CD4-positive, alpha-beta memory T cell (primary cell): ENCODE measurements at regions not wholly inside any gene's neighbourhood (a gene's known extent, or its start where the extent isn't known, plus 50 kb on each side); places are given as distances from the start of the nearest gene placed in this dataset.

Experiments
- CTCF ChIA-PET: fragments of 350-600 bp; sonication (Branson Sonifier 250); formaldehyde crosslinking; loops from one replicate; lab custom pipeline; 2021; ENCODE audit warnings: inconsistent platforms; ENCODE audit not compliant: partially characterized antibody; lab: Charles Lee
- POLR2A ChIA-PET: fragments of 350-600 bp; sonication (Branson Sonifier 250); formaldehyde crosslinking; loops from one replicate; lab custom pipeline; 2021; ENCODE audit not compliant: partially characterized antibody; lab: Charles Lee
- DNase-seq, 5 donors: peaks; one replicate each; pipeline versions ENCODE4 v3.0.0 to v3.0.0-alpha.2; 2020 to 2022; ENCODE audit warnings: mixed read lengths in 1 of 5
- H3K27ac ChIP-seq: one replicate; pipeline ENCODE4 v1.7.0; 2013; ENCODE audit warnings: low read depth, low read length
- H3K27me3 ChIP-seq: 2 replicates; pipeline ENCODE4 v1.7.0; 2013; ENCODE audit warnings: mild to moderate bottlenecking, low read length, moderate library complexity; ENCODE audit not compliant: insufficient read depth
- H3K36me3 ChIP-seq: 2 replicates; pipeline ENCODE4 v1.7.0; 2013; ENCODE audit warnings: mild to moderate bottlenecking, low read length, moderate library complexity; ENCODE audit not compliant: insufficient read depth
- H3K4me1 ChIP-seq: 2 replicates; pipeline ENCODE4 v1.7.0; 2013; ENCODE audit warnings: mild to moderate bottlenecking, low read length, moderate library complexity; ENCODE audit not compliant: insufficient read depth
- H3K4me3 ChIP-seq, 2 donors: one replicate each; pipeline ENCODE4 v1.7.0; 2013; ENCODE audit warnings: low read length in 2 of 2, mild to moderate bottlenecking in 1 of 2
- H3K9me3 ChIP-seq, 2 donors: one replicate each; pipeline ENCODE4 v1.7.0; 2013; ENCODE audit warnings: low read length in 2 of 2, control low read depth in 1 of 2; ENCODE audit not compliant: control insufficient read depth in 1 of 2
- H3K27ac Mint-ChIP-seq, 7 donors: one replicate each; pipeline ENCODE4 v1.8.0; 2020 to 2021; ENCODE audit warnings: mixed read lengths in 7 of 7, mild to moderate bottlenecking in 6 of 7, inconsistent platforms in 3 of 7, moderate library complexity in 3 of 7
- H3K27me3 Mint-ChIP-seq, 2 donors: one replicate each; pipeline ENCODE4 v1.8.0; 2020 to 2021; ENCODE audit warnings: mixed read lengths in 2 of 2
- H3K36me3 Mint-ChIP-seq, 2 donors: one replicate each; pipeline ENCODE4 v1.8.0; 2020 to 2021; ENCODE audit warnings: mixed read lengths in 2 of 2, inconsistent platforms in 1 of 2, mild to moderate bottlenecking in 1 of 2
- H3K4me1 Mint-ChIP-seq, 4 donors: one replicate each; pipeline ENCODE4 v1.8.0; 2020 to 2021; ENCODE audit warnings: mixed read lengths in 4 of 4, mild to moderate bottlenecking in 1 of 4
- H3K4me3 Mint-ChIP-seq, 8 donors: one replicate each; pipeline ENCODE4 v1.8.0; 2020 to 2021; ENCODE audit warnings: mixed read lengths in 8 of 8, mild to moderate bottlenecking in 7 of 8, moderate library complexity in 6 of 8, inconsistent platforms in 3 of 8
- H3K9me3 Mint-ChIP-seq, 8 donors: one replicate each; pipeline ENCODE4 v1.8.0; 2020 to 2021; ENCODE audit warnings: mixed read lengths in 8 of 8, mild to moderate bottlenecking in 5 of 8, inconsistent platforms in 3 of 8, moderate library complexity in 1 of 8
- intact Hi-C: fragments of 100-400 bp; cut with micrococcal nuclease; formaldehyde crosslinking; loops from one replicate; pipeline ENCODE4 v1.15.1; 2023

GRCh38 chr11:103680826-103681225 lies 355.6 kb upstream of the DDI1 start:
- intact Hi-C loops, result no loop called here
- CTCF ChIA-PET, result interaction anchor here (0.6 to 2.3 kb wide), 4 partner anchors 9 to 697 kb away, joined by 3 to 6 read pairs (median 4); no protein-coding TSS in a partner anchor
- no peak for DNase-seq

DNA sequence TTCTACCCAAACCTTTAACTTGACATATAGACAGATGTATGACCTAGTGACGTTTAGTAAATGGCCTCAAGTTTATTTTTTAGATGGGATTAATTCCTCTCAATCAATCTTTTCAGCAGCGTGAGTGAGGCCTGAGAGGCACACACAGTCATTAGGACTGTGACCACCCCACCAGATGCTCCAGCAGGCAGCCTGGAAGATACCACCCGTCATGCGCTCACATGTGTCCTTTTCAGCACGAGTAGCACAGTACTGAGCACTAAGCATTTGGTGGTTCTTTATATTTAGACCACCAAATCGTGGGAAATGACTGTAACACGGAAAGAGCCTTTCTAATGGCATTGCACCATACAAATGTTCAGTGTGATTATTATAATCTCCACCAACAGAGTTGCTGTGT lies 354.6 kb upstream of the DDI1 start:
- H3K27ac Mint-ChIP-seq, result no peak overlapping the region
- H3K4me1 Mint-ChIP-seq, result peaks cover 5 to 6% (median 5%) of the 10 kb centered on the region in 4 donors
- no peak overlapping the region for H3K4me3 Mint-ChIP-seq
- intact Hi-C loops, result loop anchor here (2.0 kb wide), 1 partner anchor 469 kb away; no protein-coding TSS in a partner anchor
- Histone ChIP-seq H3K9me3 (no peaks in the 10 kb centered on the region), H3K4me3 (no peak overlapping the region), H3K27ac (no peak overlapping the region), H3K27me3 (no peaks in the 10 kb centered on the region), H3K4me1 (peaks cover 3% of the 10 kb centered on the region), H3K36me3 (no peaks in the 10 kb centered on the region)
- no peaks in the 10 kb centered on the region for H3K36me3 Mint-ChIP-seq
- peaks cover 0 to 7% of the 10 kb centered on the region in 2 donors for H3K27me3 Mint-ChIP-seq
- H3K9me3 Mint-ChIP-seq, result peaks cover 0 to 1% (median 0%) of the 10 kb centered on the region in 8 donors
- no peak for DNase-seq
- ChIA-PET POLR2A (no interaction called here), CTCF (interaction anchor here (0.8 to 2.3 kb wide), 9 partner anchors 9 to 474 kb away, joined by 3 to 6 read pairs (median 4); no protein-coding TSS in a partner anchor)

More at GRCh38 chr11:103680826-103681225, 355.6 kb upstream of the DDI1 start:
- Histone ChIP-seq H3K9me3 (no peaks in the 10 kb centered on the region), H3K27me3 (no peaks in the 10 kb centered on the region), H3K27ac (no peak overlapping the region), H3K4me3 (no peak overlapping the region), H3K36me3 (no peaks in the 10 kb centered on the region), H3K4me1 (peaks cover 3% of the 10 kb centered on the region)
- H3K9me3 Mint-ChIP-seq, result peaks cover 0 to 1% (median 0%) of the 10 kb centered on the region in 8 donors
- no peaks in the 10 kb centered on the region for H3K36me3 Mint-ChIP-seq
- no peak overlapping the region for H3K4me3 Mint-ChIP-seq
- POLR2A ChIA-PET, result no interaction called here
- H3K4me1 Mint-ChIP-seq, result peaks cover 5 to 6% (median 5%) of the 10 kb centered on the region in 4 donors
- peaks cover 1 to 8% of the 10 kb centered on the region in 2 donors for H3K27me3 Mint-ChIP-seq
- H3K27ac Mint-ChIP-seq, result no peak overlapping the region

DNA sequence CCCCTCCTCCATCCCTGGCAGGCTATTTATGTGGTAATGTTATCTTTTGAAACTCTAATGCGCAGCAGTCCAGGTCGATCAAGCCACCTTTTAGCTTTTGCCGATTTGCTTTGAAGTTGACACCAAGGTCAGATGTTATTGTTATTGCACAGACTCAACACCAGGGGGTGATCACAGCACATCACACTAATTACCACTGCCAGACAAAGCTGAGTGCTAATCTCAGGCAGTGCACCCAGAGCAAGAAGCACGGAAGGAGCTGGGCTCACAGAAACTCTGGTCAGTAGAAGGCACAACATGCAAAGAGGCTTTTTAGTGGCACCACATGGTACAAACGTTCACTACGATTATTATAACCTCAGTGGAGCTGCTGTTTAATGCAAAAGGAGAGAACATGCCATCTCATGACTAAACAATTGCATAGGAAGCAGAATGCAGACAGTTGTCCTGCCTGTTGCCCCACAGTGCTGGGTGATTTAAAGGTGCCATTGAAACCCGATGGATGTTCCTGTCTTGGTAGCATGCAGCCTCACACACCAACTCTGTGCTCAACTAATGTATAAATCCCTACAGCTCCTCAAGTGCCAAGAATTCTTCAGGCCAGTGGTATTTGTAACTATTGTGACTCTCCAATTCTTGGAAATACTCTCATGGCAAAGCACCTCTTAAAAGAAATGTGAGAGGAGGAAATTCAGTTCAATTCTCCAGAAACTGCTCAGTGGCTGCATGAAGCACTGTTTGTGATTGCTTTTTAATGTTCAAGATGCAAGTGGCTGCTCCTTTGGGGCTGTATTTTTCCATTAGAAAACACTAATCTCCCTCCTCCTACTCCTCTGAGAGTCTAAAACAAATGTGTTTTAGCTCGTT lies 353.9 kb upstream of the DDI1 start:
- H3K4me3 Mint-ChIP-seq, result peak overlapping the region in 4 of 8 donors; percentile 10 to 45 (median 37)
- Histone ChIP-seq H3K27ac (no peak overlapping the region), H3K4me3 (no peak overlapping the region), H3K9me3 (no peaks in the 10 kb centered on the region), H3K27me3 (no peaks in the 10 kb centered on the region), H3K4me1 (peaks cover 3% of the 10 kb centered on the region), H3K36me3 (no peaks in the 10 kb centered on the region)
- intact Hi-C loops, result loop anchor here (2.0 kb wide), 1 partner anchor 468 kb away; no protein-coding TSS in a partner anchor
- DNase-seq, result peak in 4 of 5 donors; percentile 45 to 66 (median 61)
- peaks cover 0 to 1% (median 0%) of the 10 kb centered on the region in 8 donors for H3K9me3 Mint-ChIP-seq
- no peak overlapping the region for H3K27ac Mint-ChIP-seq
- no peaks in the 10 kb centered on the region for H3K36me3 Mint-ChIP-seq
- H3K27me3 Mint-ChIP-seq, result peaks cover 0 to 7% of the 10 kb centered on the region in 2 donors
- ChIA-PET CTCF (interaction anchor here (0.6 to 2.3 kb wide), 10 partner anchors 8 to 1185 kb away, joined by 3 to 6 read pairs (median 4); no protein-coding TSS in a partner anchor), POLR2A (no interaction called here)
- H3K4me1 Mint-ChIP-seq, result peaks cover 5 to 6% (median 5%) of the 10 kb centered on the region in 4 donors

DNA sequence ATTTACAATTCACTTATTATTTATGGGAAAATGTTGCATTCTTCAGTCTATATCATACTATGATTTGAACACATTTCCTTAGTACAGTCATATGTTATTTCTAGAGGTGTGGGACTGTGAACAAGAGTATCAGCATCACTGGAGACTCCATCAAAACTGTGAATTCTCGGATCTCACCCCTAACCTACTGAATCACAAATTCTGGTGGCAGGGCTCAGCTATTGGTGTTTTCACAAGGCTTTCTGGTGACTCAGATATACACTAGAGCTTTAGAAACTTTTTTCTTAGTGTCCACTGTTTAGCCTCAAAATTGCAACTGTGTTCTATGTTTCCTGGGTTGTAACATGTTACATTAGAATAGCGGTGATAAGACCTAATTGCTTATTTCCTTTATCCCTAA lies 352.9 kb upstream of the DDI1 start:
- H3K9me3 ChIP-seq, result no peaks in the 10 kb centered on the region
- H3K9me3 Mint-ChIP-seq, result peaks cover 0 to 3% (median 0%) of the 10 kb centered on the region in 8 donors
- no peak overlapping the region for H3K27ac ChIP-seq
- no peaks in the 10 kb centered on the region for H3K36me3 Mint-ChIP-seq
- H3K27me3 ChIP-seq, result no peaks in the 10 kb centered on the region
- peaks cover 3% of the 10 kb centered on the region for H3K4me1 ChIP-seq
- ChIA-PET CTCF (interaction anchor here (0.8 kb wide), 1 partner anchor 10 kb away, joined by 3 read pairs; no protein-coding TSS in a partner anchor), POLR2A (no interaction called here)
- no peak overlapping the region for H3K27ac Mint-ChIP-seq
- intact Hi-C loops, result loop anchor here (2.0 kb wide), 1 partner anchor 467 kb away; no protein-coding TSS in a partner anchor
- peaks cover 5 to 6% (median 5%) of the 10 kb centered on the region in 4 donors for H3K4me1 Mint-ChIP-seq
- DNase-seq, result no peak
- peaks cover 0 to 6% of the 10 kb centered on the region in 2 donors for H3K27me3 Mint-ChIP-seq
- H3K4me3 ChIP-seq, result no peak overlapping the region
- no peaks in the 10 kb centered on the region for H3K36me3 ChIP-seq
- H3K4me3 Mint-ChIP-seq, result no peak overlapping the region

DNA sequence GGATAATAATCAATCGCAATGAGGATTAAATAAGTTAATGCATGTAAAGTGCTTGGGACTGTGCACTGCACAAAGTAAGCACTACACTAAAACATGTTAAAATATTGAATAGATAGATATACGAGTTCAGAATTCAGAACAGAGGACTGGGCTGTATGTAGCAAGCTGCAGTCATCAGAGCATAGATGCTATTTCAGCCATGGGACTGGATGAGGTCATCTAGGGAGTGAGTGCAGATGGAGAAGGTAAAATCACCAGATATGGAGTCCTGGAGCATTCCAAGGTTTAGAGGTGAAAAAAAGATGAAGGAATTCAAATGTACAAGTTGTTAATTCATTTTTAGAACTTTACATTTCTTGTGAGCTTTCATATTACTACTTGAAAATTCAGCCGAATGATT lies 347.5 kb upstream of the DDI1 start:
- CTCF ChIA-PET, result no interaction called here
- Histone ChIP-seq H3K4me1 (no peaks in the 10 kb centered on the region), H3K9me3 (no peaks in the 10 kb centered on the region), H3K27me3 (no peaks in the 10 kb centered on the region), H3K4me3 (no peak overlapping the region), H3K27ac (no peak overlapping the region), H3K36me3 (no peaks in the 10 kb centered on the region)
- DNase-seq, result no peak
- Mint-ChIP-seq H3K27ac (no peak overlapping the region), H3K4me1 (no peaks in the 10 kb centered on the region), H3K4me3 (no peak overlapping the region), H3K27me3 (peaks cover 0 to 4% of the 10 kb centered on the region in 2 donors), H3K36me3 (no peaks in the 10 kb centered on the region), H3K9me3 (peaks cover 0 to 1% (median 0%) of the 10 kb centered on the region in 8 donors)
- POLR2A ChIA-PET, result no interaction called here
- intact Hi-C loops, result no loop called here

DNA sequence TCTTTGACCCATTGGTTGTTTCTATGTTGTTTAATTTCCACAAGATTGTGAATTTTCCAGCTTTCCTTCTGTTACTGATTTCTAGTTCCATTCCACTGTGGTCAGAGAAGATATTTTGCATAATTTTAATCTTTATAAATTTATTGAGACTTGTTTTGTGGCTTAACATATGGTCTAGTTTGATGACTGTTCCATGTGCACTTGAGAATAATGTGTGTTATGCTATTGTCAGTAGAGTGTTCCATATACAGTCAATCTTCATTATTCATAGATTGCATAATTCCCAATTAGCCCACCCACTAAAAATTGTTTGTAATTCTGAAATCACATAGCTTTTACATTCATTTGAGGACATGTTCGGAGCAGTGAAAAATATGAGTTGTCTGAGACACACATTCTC lies 346.1 kb upstream of the DDI1 start:
- no peaks in the 10 kb centered on the region for H3K27me3 ChIP-seq
- H3K36me3 Mint-ChIP-seq, result no peaks in the 10 kb centered on the region
- no peak for DNase-seq
- no peaks in the 10 kb centered on the region for H3K4me1 Mint-ChIP-seq
- no peaks in the 10 kb centered on the region for H3K9me3 ChIP-seq
- no peak overlapping the region for H3K27ac Mint-ChIP-seq
- H3K27me3 Mint-ChIP-seq, result peaks cover 2% of the 10 kb centered on the region in 2 donors
- ChIA-PET CTCF (interaction anchor here (1.1 kb wide), 1 partner anchor 8 kb away, joined by 4 read pairs; no protein-coding TSS in a partner anchor), POLR2A (no interaction called here)
- no peak overlapping the region for H3K4me3 ChIP-seq
- intact Hi-C loops, result no loop called here
- H3K4me3 Mint-ChIP-seq, result no peak overlapping the region
- peaks cover 0 to 1% (median 0%) of the 10 kb centered on the region in 8 donors for H3K9me3 Mint-ChIP-seq
- no peaks in the 10 kb centered on the region for H3K36me3 ChIP-seq
- no peak overlapping the region for H3K27ac ChIP-seq
- H3K4me1 ChIP-seq, result no peaks in the 10 kb centered on the region

GRCh38 chr11:103696123-103696522 lies 340.3 kb upstream of the DDI1 start:
- Histone ChIP-seq H3K27ac (no peak overlapping the region), H3K4me3 (no peak overlapping the region), H3K9me3 (no peaks in the 10 kb centered on the region), H3K4me1 (no peaks in the 10 kb centered on the region), H3K36me3 (no peaks in the 10 kb centered on the region), H3K27me3 (no peaks in the 10 kb centered on the region)
- H3K9me3 Mint-ChIP-seq, result peaks cover 0 to 9% (median 0%) of the 10 kb centered on the region in 8 donors
- CTCF ChIA-PET, result no interaction called here
- no peaks in the 10 kb centered on the region for H3K4me1 Mint-ChIP-seq
- intact Hi-C loops, result no loop called here
- no peaks in the 10 kb centered on the region for H3K36me3 Mint-ChIP-seq
- H3K27ac Mint-ChIP-seq, result no peak overlapping the region
- H3K4me3 Mint-ChIP-seq, result no peak overlapping the region
- peaks cover 0 to 2% of the 10 kb centered on the region in 2 donors for H3K27me3 Mint-ChIP-seq
- DNase-seq, result no peak
- POLR2A ChIA-PET, result no interaction called here
